Aorta (tissue), 5 donors: ENCODE measurements at regions not wholly inside any gene's neighbourhood (a gene's known extent, or its start where the extent isn't known, plus 50 kb on each side); places are given as distances from the start of the nearest gene placed in this dataset.
A peak's percentile ranks its signal among the peaks of the same experiment; 100 is the strongest.

Experiments used
- ATAC-seq: fragments of 200-7000 bp; cut with Tn5 transposase; one replicate; pipeline ENCODE4 v1.9.1; 2022; ENCODE audit warnings: moderate library complexity; ENCODE audit not compliant: low FRiP score
- DNase-seq, 2 donors: peaks; one replicate each; pipeline ENCODE4 v3.0.0-alpha.2; 2020
- H3K27ac ChIP-seq, 2 donors: one replicate each; pipeline ENCODE4 v1.5.1; 2013; ENCODE audit warnings: low read length in 2 of 2, mild to moderate bottlenecking in 2 of 2, moderate library complexity in 2 of 2, control low read depth in 1 of 2, inconsistent platforms in 1 of 2, low read depth in 1 of 2
- H3K27me3 ChIP-seq, 2 donors: one replicate each; pipeline ENCODE4 v1.6.1; 2013; ENCODE audit warnings: control low read depth in 1 of 2, low read length in 1 of 2, mild to moderate bottlenecking in 1 of 2, moderate library complexity in 1 of 2; ENCODE audit not compliant: insufficient read depth in 2 of 2, control insufficient read depth in 1 of 2
- H3K36me3 ChIP-seq, 2 donors: one replicate each; pipeline ENCODE4 v1.6.1; 2013; ENCODE audit warnings: control low read depth in 1 of 2, low read length in 1 of 2, mild to moderate bottlenecking in 1 of 2; ENCODE audit not compliant: insufficient read depth in 2 of 2, control insufficient read depth in 1 of 2
- H3K4me1 ChIP-seq, 2 donors: one replicate each; pipeline ENCODE4 v1.6.1; 2013; ENCODE audit warnings: low read length in 2 of 2, control low read depth in 1 of 2, mild to moderate bottlenecking in 1 of 2, moderate library complexity in 1 of 2; ENCODE audit not compliant: insufficient read depth in 2 of 2, control insufficient read depth in 1 of 2
- H3K4me3 ChIP-seq, 2 donors: one replicate each; pipeline ENCODE4 v1.5.1; 2013; ENCODE audit warnings: low read length in 2 of 2, control low read depth in 1 of 2, mild to moderate bottlenecking in 1 of 2
- H3K9me3 ChIP-seq: one replicate; pipeline ENCODE4 v1.6.1; 2013; ENCODE audit warnings: mild to moderate bottlenecking, low read length; ENCODE audit not compliant: control insufficient read depth
- WGBS, 2 donors: extraction: QIAGEN DNeasy Blood & Tissue Kit; methylation state at CpG; one replicate each; pipeline ENCODE4 v1.1.7; 2013; 5-methylcytosine and 5-hydroxymethylcytosine counted together
- intact Hi-C, 2 donors: fragments of 100-400 bp; cut with DNase I; formaldehyde crosslinking; loops; one replicate each; pipeline versions ENCODE4 v1.14.2 to v1.15.0; 2022
- donor health status: healthy with polysubstance abuse.
- donor health status: Bipolar disorder and iron deficiency.
- donor health status: DM: no; HTN: no; CAD: no.
- donor health status: DM: no; HTN: no; CAD: no.
- donor health status: DM: yes; HTN: yes; CAD: no.

DNA sequence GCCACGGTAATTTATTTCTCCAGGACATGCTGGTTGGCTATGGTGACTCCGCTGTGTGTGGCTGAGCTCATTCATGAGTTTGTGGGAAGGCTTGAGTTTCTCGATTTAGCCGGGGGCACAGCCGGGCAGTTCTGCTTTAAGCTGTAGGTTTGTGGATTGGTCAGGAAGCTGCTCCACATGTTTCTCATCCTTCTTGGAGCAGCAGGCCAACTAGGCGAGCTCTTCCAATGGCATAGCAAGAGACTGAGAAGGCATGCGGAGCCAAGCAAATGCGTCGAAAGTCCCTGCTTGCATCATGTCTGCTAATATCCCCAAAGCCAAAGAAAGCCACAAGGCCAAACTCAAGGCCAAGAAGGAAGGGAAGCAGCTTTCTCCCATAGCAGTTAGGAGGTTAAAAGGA, 71.6 kb upstream of the GREM2 start:
- no peaks in the 10 kb centered on the region for H3K4me1 ChIP-seq
- peak; percentile 64 for ATAC-seq
- no peaks in the 10 kb centered on the region for H3K9me3 ChIP-seq
- H3K27me3 ChIP-seq: no peaks in the 10 kb centered on the region
- no peaks in the 10 kb centered on the region for H3K36me3 ChIP-seq
- H3K4me3 ChIP-seq: no peak overlapping the region
- DNase-seq: peak in 1 of 2 donors; percentile 73
- intact Hi-C loops: no loop called here
- WGBS, 2 donors: 79 to 86% methylated on average over 9 of the region's 9 CpGs
- no peak overlapping the region for H3K27ac ChIP-seq

DNA sequence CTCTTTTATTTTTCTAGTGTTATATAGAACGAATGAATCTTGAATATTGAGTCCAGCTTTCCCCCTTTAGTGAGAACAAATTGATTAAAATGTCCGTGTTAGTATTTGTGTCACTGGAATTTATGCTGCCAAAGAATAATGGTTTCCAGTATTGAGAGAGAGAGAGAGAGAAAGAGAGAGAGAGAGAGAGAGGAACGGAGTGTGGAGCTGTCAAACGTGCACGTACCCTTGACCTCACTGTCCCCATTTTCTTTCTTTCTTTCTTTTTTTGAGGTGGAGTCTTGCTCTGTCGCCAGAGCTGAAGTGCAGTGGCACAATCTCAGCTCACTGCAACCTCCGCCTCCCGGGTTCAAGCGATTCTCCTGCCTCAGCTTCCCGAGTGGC, 70.9 kb upstream of the GREM2 start:
- intact Hi-C loops: no loop called here
- ATAC-seq (no peak), DNase-seq (no peak)
- H3K36me3 ChIP-seq: no peaks in the 10 kb centered on the region
- WGBS, 2 donors: 59 to 75% methylated on average over 10 of the region's 10 CpGs
- no peaks in the 10 kb centered on the region for H3K9me3 ChIP-seq
- no peak overlapping the region for H3K27ac ChIP-seq
- H3K4me1 ChIP-seq: no peaks in the 10 kb centered on the region
- H3K4me3 ChIP-seq: no peak overlapping the region
- H3K27me3 ChIP-seq: no peaks in the 10 kb centered on the region

DNA sequence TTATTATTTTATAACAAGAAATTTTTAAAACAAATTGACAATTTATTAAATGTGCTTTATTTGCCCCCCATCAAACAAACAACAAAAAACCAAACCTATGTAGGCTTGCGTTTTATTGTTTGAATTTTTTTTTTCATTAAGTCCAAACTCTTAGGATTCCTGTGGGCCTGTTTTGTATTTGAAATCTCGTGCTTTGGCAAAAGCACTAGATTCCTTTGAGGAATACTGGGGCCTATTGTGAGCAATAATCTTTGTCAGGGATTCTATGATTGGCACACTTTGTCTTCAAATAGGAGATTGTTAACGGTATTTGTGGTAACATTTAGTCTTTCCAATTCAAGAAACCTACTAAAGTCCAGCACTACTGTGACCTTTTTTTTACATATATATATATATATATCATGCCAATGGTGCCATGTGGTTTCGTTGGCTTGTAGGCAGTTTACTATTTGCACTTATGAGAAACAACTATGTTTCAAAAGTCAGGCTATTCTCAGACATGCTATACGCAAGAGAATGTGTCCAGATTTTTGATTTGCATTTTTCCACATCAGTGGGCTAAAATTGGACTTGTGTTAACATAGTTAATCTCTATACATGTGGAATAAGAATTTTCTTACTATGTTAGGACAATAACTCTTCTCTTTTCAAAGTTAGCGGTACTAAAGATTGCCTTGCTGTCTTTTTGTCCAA, 70.4 kb upstream of the GREM2 start:
- DNase-seq: no peak
- H3K27me3 ChIP-seq: no peaks in the 10 kb centered on the region
- no peak overlapping the region for H3K27ac ChIP-seq
- H3K36me3 ChIP-seq: no peaks in the 10 kb centered on the region
- 31 to 49% methylated on average over 6 of the region's 6 CpGs for WGBS, 2 donors
- no peak overlapping the region for H3K4me3 ChIP-seq
- H3K9me3 ChIP-seq: no peaks in the 10 kb centered on the region
- intact Hi-C loops: no loop called here
- no peak for ATAC-seq
- no peaks in the 10 kb centered on the region for H3K4me1 ChIP-seq

DNA sequence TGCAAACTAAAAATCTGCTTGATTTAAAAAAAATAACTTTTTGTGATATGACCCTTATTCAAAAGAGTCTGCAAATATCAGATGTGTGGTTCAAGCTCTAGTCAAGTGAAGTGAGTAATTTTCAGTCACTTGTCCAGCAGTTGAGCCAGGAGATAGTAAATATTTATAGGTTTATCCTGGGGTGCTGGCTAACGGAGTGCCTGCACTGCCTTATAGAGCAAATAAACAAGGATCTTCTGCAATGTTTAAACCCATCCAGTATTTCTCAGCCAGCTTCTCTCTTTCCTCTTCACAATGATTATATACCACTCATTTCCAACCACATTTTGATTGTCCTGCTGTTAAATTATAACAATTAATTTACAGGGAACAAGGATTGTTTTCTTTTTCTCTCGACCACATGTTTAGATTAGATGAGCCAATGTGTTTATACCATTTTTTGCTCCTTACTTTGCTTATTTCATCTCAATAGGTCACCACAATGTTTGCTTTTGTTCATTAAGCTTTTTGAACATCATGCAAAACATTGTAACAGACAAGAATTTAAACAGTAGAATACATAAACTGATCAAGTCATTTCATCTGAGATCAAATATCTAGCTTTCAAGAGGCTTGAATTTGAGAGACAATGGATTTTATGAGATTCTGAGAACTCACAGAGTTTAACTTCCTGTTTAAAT, 60.3 kb upstream of the GREM2 start:
- no peak overlapping the region for H3K27ac ChIP-seq
- intact Hi-C loops: no loop called here
- no peaks in the 10 kb centered on the region for H3K27me3 ChIP-seq
- no peaks in the 10 kb centered on the region for H3K36me3 ChIP-seq
- no peaks in the 10 kb centered on the region for H3K4me1 ChIP-seq
- no peak overlapping the region for H3K4me3 ChIP-seq
- ATAC-seq (no peak), DNase-seq (no peak)
- H3K9me3 ChIP-seq: no peaks in the 10 kb centered on the region
- WGBS, 2 donors: 38 to 49% methylated on average over 2 of the region's 2 CpGs

DNA sequence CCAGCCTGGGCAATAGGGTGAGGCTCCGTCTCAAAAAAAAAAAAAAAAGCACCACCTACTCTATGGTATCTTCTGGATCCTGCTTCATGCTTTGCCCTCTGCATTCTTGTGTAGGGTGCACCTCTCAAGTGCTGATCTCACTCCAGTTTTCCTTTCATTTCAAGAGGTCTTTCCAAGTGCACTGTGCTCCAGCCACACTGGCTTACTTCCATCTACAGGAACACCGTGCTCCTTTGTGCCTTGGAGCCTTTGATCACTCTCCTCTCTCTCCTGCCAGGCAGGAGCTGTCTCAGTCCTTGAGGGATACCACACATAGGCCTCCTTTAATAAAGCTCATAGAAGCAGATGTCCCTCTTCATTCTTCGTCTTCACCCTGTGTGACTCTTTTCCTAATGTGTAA, 55.4 kb upstream of the GREM2 start:
- no peak overlapping the region for H3K4me3 ChIP-seq
- intact Hi-C loops: no loop called here
- DNase-seq: no peak
- no peaks in the 10 kb centered on the region for H3K4me1 ChIP-seq
- peaks cover 3% of the 10 kb centered on the region for H3K9me3 ChIP-seq
- WGBS, 2 donors: 77 to 80% methylated on average over 3 of the region's 3 CpGs
- no peak for ATAC-seq
- no peaks in the 10 kb centered on the region for H3K27me3 ChIP-seq
- H3K27ac ChIP-seq: no peak overlapping the region
- H3K36me3 ChIP-seq: no peaks in the 10 kb centered on the region

DNA sequence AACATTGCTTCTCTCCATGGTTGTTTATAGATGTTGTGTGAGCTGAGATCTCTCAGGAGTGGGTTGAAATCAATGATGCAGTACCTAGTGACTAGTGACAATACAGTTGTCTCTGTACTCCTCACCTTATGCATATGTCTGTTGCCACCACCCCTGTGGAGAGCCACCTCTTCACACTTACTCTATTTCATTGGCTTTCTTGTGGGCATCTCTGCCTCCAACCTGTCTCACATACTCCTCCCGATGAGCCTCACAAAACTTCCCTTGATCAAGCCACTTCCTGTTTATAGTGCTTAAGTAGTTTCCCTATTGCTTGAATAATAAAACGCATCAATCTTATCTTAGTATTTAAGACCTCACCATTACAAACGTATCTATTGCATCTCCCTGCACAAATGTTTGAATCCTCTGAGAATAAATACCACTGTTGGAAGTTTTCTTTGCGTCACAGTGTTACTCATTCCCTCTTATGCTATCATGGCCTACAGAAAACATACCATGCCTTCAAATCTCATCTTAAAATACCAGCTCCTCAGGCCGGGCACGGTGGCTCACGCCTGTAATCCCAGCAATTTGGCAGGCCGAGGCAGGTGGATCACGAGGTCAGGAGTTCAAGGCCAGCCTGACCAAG, 54.7 kb upstream of the GREM2 start:
- peaks cover 3% of the 10 kb centered on the region for H3K9me3 ChIP-seq
- H3K27ac ChIP-seq: no peak overlapping the region
- H3K36me3 ChIP-seq: no peaks in the 10 kb centered on the region
- no peaks in the 10 kb centered on the region for H3K4me1 ChIP-seq
- no peak for ATAC-seq
- H3K4me3 ChIP-seq: no peak overlapping the region
- WGBS, 2 donors: 80 to 81% methylated on average over 9 of the region's 9 CpGs
- intact Hi-C loops: no loop called here
- DNase-seq: no peak
- H3K27me3 ChIP-seq: no peaks in the 10 kb centered on the region

DNA sequence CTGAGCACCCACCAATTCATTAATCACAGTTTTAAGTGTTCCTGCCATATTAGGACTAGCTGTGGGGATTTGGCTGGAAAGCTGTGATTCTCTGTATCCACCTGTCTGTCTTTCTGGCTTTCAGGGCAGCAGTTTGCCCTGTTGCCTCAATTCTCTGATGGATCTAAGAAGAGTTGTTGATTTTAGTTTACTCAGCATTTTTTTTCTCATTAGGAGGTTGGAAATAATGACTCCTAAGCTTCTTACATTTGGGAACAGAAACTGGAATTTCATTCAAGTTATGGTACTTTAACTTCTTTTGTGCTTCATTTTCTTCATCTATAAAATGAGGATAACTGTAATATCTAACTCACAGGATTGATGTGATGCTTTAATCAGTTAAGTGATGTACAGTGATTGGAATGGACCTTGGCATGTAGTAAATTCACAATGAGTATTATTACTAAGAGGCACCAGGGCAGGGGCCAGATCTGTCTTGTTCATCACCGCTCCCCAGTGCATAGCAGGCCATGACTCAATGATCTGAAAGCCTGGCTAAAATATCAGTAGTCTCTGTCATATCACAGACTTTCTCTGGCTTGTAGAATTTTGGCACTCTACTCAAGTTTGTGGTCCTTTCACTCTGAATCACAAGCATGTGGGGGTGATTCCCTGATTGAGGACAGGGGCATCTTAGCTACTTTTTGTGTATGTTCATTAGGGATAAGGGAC, 51.4 kb upstream of the GREM2 start:
- 89 to 92% methylated on average over 1 of the region's 1 CpG for WGBS, 2 donors
- intact Hi-C loops: no loop called here
- no peak overlapping the region for H3K27ac ChIP-seq
- H3K9me3 ChIP-seq: peaks cover 4% of the 10 kb centered on the region
- H3K36me3 ChIP-seq: no peaks in the 10 kb centered on the region
- DNase-seq (no peak), ATAC-seq (no peak)
- no peaks in the 10 kb centered on the region for H3K4me1 ChIP-seq
- H3K27me3 ChIP-seq: no peaks in the 10 kb centered on the region
- H3K4me3 ChIP-seq: no peak overlapping the region
